ENCODE measurements at regions not wholly inside any gene's neighbourhood (a gene's known extent, or its start where the extent isn't known, plus 50 kb on each side); places are given as distances from the start of the nearest gene placed in this dataset.
"Not testable (repeated sequence)": the region's sequence is repeated elsewhere in the genome, so short reads cannot be mapped to it uniquely, and the experiment has no call there.

GRCh38 chr2:107128381-107128780 is 242.4 kb upstream of the ST6GAL2 start:
- peak; percentile 71 for DNase-seq

- DNase-seq, result no peak
These were observed 246.1 kb upstream of the ST6GAL2 start for GRCh38 chr2:107132070-107132469.

GRCh38 chr2:107132746-107133145 is 246.8 kb upstream of the ST6GAL2 start:
- DNase-seq, result no peak

GRCh38 chr2:107133412-107133811 is 247.4 kb upstream of the ST6GAL2 start:
- DNase-seq, result no peak

- no peak for DNase-seq
These were observed 250.8 kb upstream of the ST6GAL2 start for GRCh38 chr2:107136733-107137132.

GRCh38 chr2:107137706-107138105 is 251.7 kb upstream of the ST6GAL2 start:
- no peak for DNase-seq

GRCh38 chr2:107146181-107146580 is 260.2 kb upstream of the ST6GAL2 start:
- DNase-seq, result peak; percentile 86

- not testable (repeated sequence) for DNase-seq
These were observed 260.7 kb upstream of the ST6GAL2 start for GRCh38 chr2:107146645-107147044.

- DNase-seq, result no peak
These were observed 262.1 kb upstream of the ST6GAL2 start for GRCh38 chr2:107148055-107148454.

- no peak for DNase-seq
These were observed 262.5 kb upstream of the ST6GAL2 start for GRCh38 chr2:107148496-107148895.

- DNase-seq, result no peak
These were observed 274.8 kb upstream of the ST6GAL2 start for GRCh38 chr2:107160640-107161239.

GRCh38 chr2:107168141-107168540 is 282.2 kb upstream of the ST6GAL2 start:
- DNase-seq, result no peak

- no peak for DNase-seq
These were observed 288.2 kb upstream of the ST6GAL2 start for GRCh38 chr2:107174171-107174570.

GRCh38 chr2:107182981-107183380 is 297.0 kb upstream of the ST6GAL2 start:
- DNase-seq, result no peak

- no peak for DNase-seq
These were observed 301.9 kb upstream of the ST6GAL2 start for GRCh38 chr2:107187870-107188269.

- no peak for DNase-seq
These were observed 309.7 kb upstream of the ST6GAL2 start for GRCh38 chr2:107195631-107196030.

- peak; percentile 92 for DNase-seq
These were observed 311.8 kb upstream of the ST6GAL2 start for GRCh38 chr2:107197594-107198294.

- DNase-seq, result no peak
These were observed 317.1 kb upstream of the ST6GAL2 start for GRCh38 chr2:107202962-107203591.

- DNase-seq, result no peak
These were observed 329.7 kb upstream of the ST6GAL2 start for GRCh38 chr2:107215401-107216350.

- peak; percentile 6 for DNase-seq
These were observed 332.2 kb upstream of the ST6GAL2 start for GRCh38 chr2:107218208-107218607.

- peak; percentile 14 for DNase-seq
These were observed 336.5 kb upstream of the ST6GAL2 start for GRCh38 chr2:107222466-107222865.

GRCh38 chr2:107235491-107236254 is 349.7 kb upstream of the ST6GAL2 start:
- no peak for DNase-seq
